ENCODE measurements at regions not wholly inside any gene's neighbourhood (a gene's known extent, or its start where the extent isn't known, plus 50 kb on each side); places are given as distances from the start of the nearest gene placed in this dataset.

GRCh38 chr18:10013621-10014543 lies 100.1 kb downstream of the VAPA start:
- H3K4me3 ChIP-seq: no peak overlapping the region
- DNase-seq: no peak
- intact Hi-C loops (cut with DNase I): loop anchor here in 1 of 4 donors (5.0 kb wide), 1 partner anchor 42 kb away; no protein-coding TSS in a partner anchor

GRCh38 chr18:10015288-10015701 lies 101.5 kb downstream of the VAPA start:
- Histone ChIP-seq H3K9me3 (no peaks in the 10 kb centered on the region), H3K27ac (no peak overlapping the region), H3K4me1 (ENCODE audit: insufficient read depth) (peaks cover 11% of the 10 kb centered on the region), H3K4me3 (no peak overlapping the region), H3K27me3 (no peaks in the 10 kb centered on the region), H3K36me3 (no peaks in the 10 kb centered on the region)
- no peak for DNase-seq
- TF ChIP-seq EP300 (IDR thresholded peaks at IDR 0.05) (no peak), CTCF (IDR thresholded peaks at IDR 0.05) (no peak), POLR2A (IDR thresholded peaks at IDR 0.05) (no peak)
- intact Hi-C loops (cut with DNase I): loop anchor here in 2 of 4 donors (5.0 kb wide), 1 partner anchor 502 kb away; no protein-coding TSS in a partner anchor
- WGBS, 3 donors: 56 to 62% (median 57%) methylated on average over 9 of the region's 9 CpGs

More at GRCh38 chr18:10013621-10014543, 100.1 kb downstream of the VAPA start:
- Histone ChIP-seq H3K9me3 (no peaks in the 10 kb centered on the region), H3K27ac (no peak overlapping the region), H3K27me3 (no peaks in the 10 kb centered on the region), H3K36me3 (no peaks in the 10 kb centered on the region), H3K4me1 (ENCODE audit: insufficient read depth) (peaks cover 12% of the 10 kb centered on the region)
- WGBS, 3 donors: 91 to 94% (median 93%) methylated on average over 17 of the region's 17 CpGs
- TF ChIP-seq CTCF (IDR thresholded peaks at IDR 0.05) (no peak), EP300 (IDR thresholded peaks at IDR 0.05) (no peak), POLR2A (IDR thresholded peaks at IDR 0.05) (no peak)

GRCh38 chr18:10015941-10016819 lies 102.4 kb downstream of the VAPA start:
- WGBS, 3 donors: 17 to 23% (median 21%) methylated on average over 7 of the region's 7 CpGs
- H3K27ac ChIP-seq: peak overlapping the region in 1 of 2 donors; percentile 51
- peak in 3 of 5 donors; percentile 50 to 64 (median 55) for DNase-seq
- H3K4me1 ChIP-seq (ENCODE audit: insufficient read depth): peaks cover 6% of the 10 kb centered on the region
- H3K9me3 ChIP-seq: no peaks in the 10 kb centered on the region
- H3K4me3 ChIP-seq: no peak overlapping the region
- intact Hi-C loops (cut with DNase I): loop anchor here in 2 of 4 donors (5.0 kb wide), 1 partner anchor 501 kb away; no protein-coding TSS in a partner anchor
- no peaks in the 10 kb centered on the region for H3K27me3 ChIP-seq
- TF ChIP-seq CTCF (IDR thresholded peaks at IDR 0.05) (peak in 2 of 3 donors; percentile 17 to 48), EP300 (IDR thresholded peaks at IDR 0.05) (no peak)
- no peaks in the 10 kb centered on the region for H3K36me3 ChIP-seq

GRCh38 chr18:10017043-10017442 lies 103.2 kb downstream of the VAPA start:
- 93 to 98% (median 94%) methylated on average over 2 of the region's 2 CpGs for WGBS, 3 donors
- H3K27me3 ChIP-seq: no peaks in the 10 kb centered on the region
- TF ChIP-seq CTCF (IDR thresholded peaks at IDR 0.05): no peak
- TF ChIP-seq EP300 (IDR thresholded peaks at IDR 0.05): no peak
- TF ChIP-seq POLR2A (IDR thresholded peaks at IDR 0.05): no peak
- no peak overlapping the region for H3K4me3 ChIP-seq
- no peaks in the 10 kb centered on the region for H3K9me3 ChIP-seq
- H3K4me1 ChIP-seq (ENCODE audit: insufficient read depth): peaks cover 6% of the 10 kb centered on the region
- intact Hi-C loops (cut with DNase I): loop anchor here in 2 of 4 donors (5.0 kb wide), 1 partner anchor 500 kb away; no protein-coding TSS in a partner anchor
- H3K27ac ChIP-seq: peak overlapping the region in 1 of 2 donors; percentile 51
- H3K36me3 ChIP-seq: no peaks in the 10 kb centered on the region
- DNase-seq: no peak

Data from ovary (tissue), 7 donors.